ENCODE measurements at regions not wholly inside any gene's neighbourhood (a gene's known extent, or its start where the extent isn't known, plus 50 kb on each side); places are given as distances from the start of the nearest gene placed in this dataset.

DNA sequence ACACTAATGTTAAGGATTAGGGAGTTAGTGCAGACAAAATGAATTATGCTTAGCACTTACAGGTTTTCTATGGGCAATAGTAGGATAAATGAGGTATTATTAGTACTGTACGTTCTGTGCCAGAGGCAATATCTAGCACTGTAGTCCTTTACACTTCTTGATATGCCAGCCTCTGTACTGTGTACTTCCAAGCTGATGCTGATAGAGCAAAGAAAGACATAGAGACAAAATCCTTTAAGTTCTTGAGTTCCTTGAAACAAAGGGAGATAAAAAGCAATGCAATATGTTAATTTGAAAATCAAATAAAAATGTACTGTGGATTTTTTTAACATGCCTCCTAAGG is 1234.0 kb upstream of the NXPH2 start:
- POLR2A ChIA-PET: no interaction called here
- no peaks in the 10 kb centered on the region for H3K4me1 ChIP-seq
- intact Hi-C loops (cut with micrococcal nuclease; ENCODE audit: unreplicated experiment): no loop called here
- no peak overlapping the region for H3K4me3 Mint-ChIP-seq (ENCODE audit: unreplicated experiment)
- DNase-seq: no peak
- H3K4me1 Mint-ChIP-seq (ENCODE audit: low read depth, unreplicated experiment): no peaks in the 10 kb centered on the region
- no peaks in the 10 kb centered on the region for H3K9me3 Mint-ChIP-seq (ENCODE audit: unreplicated experiment)
- no peak overlapping the region for H3K27ac Mint-ChIP-seq (ENCODE audit: unreplicated experiment)
- H3K36me3 ChIP-seq (ENCODE audit: control insufficient read depth, insufficient read depth, low read length): no peaks in the 10 kb centered on the region
- no peak overlapping the region for H3K4me3 ChIP-seq (ENCODE audit: low read depth, low read length)
- TF ChIP-seq CTCF (IDR thresholded peaks at IDR 0.05; ENCODE audit: insufficient read depth in 1 of 2, low read depth in 1 of 2, low read length in 1 of 2, severe bottlenecking in 1 of 2, unreplicated experiment in 1 of 2): no peak
- no peaks in the 10 kb centered on the region for H3K9me3 ChIP-seq
- no peaks in the 10 kb centered on the region for H3K36me3 Mint-ChIP-seq (ENCODE audit: insufficient read depth, unreplicated experiment)
- H3K27me3 Mint-ChIP-seq (ENCODE audit: insufficient read depth, unreplicated experiment): peaks cover 2% of the 10 kb centered on the region
- H3K27me3 ChIP-seq (replicated peaks; ENCODE audit: control insufficient read depth, insufficient read depth, low read length): no peaks in the 10 kb centered on the region
- BruUV-seq (replicated peaks): no TSS peak
- CTCF ChIA-PET: no interaction called here

DNA sequence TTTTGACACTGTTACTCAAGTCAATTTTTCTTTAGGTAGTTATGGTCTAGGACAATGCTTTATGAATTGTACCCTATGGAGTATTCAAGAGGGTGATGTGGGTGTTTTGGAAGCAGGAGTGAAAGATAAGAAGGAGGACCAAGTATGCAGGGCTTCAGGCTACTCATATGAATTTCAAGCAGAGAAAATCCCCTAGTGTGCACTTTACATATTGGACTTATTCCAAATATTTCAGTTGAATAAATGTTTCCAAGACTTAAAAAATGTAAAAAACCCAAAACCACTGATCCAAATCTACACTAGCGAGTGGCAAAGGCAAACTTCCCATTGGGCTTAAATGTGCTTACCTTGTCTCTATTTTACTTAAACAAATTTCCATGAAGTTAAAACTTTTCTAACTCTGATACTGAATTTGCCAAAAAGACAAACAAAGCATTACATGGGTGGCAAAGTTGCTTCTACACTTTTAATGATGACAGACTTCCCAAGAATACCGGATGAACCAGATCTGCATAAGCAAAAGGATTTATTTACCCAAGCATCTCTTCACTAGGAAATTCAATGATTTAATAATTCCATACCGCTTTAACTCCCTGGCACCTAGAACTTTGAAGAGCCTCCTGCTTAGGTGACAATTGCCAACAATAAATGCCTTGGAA is 1233.5 kb upstream of the NXPH2 start:
- Histone ChIP-seq H3K4me1 (no peaks in the 10 kb centered on the region), H3K36me3 (ENCODE audit: control insufficient read depth, insufficient read depth, low read length) (no peaks in the 10 kb centered on the region), H3K4me3 (ENCODE audit: low read depth, low read length) (no peak overlapping the region), H3K9me3 (no peaks in the 10 kb centered on the region), H3K27me3 (replicated peaks; ENCODE audit: control insufficient read depth, insufficient read depth, low read length) (no peaks in the 10 kb centered on the region)
- intact Hi-C loops (cut with micrococcal nuclease; ENCODE audit: unreplicated experiment): no loop called here
- no peak for DNase-seq
- Mint-ChIP-seq H3K4me3 (ENCODE audit: unreplicated experiment) (no peak overlapping the region), H3K4me1 (ENCODE audit: low read depth, unreplicated experiment) (no peaks in the 10 kb centered on the region), H3K9me3 (ENCODE audit: unreplicated experiment) (no peaks in the 10 kb centered on the region), H3K36me3 (ENCODE audit: insufficient read depth, unreplicated experiment) (no peaks in the 10 kb centered on the region), H3K27me3 (ENCODE audit: insufficient read depth, unreplicated experiment) (peaks cover 2% of the 10 kb centered on the region), H3K27ac (ENCODE audit: unreplicated experiment) (no peak overlapping the region)
- POLR2A ChIA-PET: no interaction called here
- TF ChIP-seq CTCF (IDR thresholded peaks at IDR 0.05; ENCODE audit: insufficient read depth in 1 of 2, low read depth in 1 of 2, low read length in 1 of 2, severe bottlenecking in 1 of 2, unreplicated experiment in 1 of 2): no peak
- no TSS peak for BruUV-seq (replicated peaks)
- CTCF ChIA-PET: no interaction called here

- TF ChIP-seq CTCF (IDR thresholded peaks at IDR 0.05; ENCODE audit: insufficient read depth in 1 of 2, low read depth in 1 of 2, low read length in 1 of 2, severe bottlenecking in 1 of 2, unreplicated experiment in 1 of 2): no peak
- H3K36me3 ChIP-seq (ENCODE audit: control insufficient read depth, insufficient read depth, low read length): no peaks in the 10 kb centered on the region
- H3K27me3 Mint-ChIP-seq (ENCODE audit: insufficient read depth, unreplicated experiment): no peaks in the 10 kb centered on the region
- H3K4me1 Mint-ChIP-seq (ENCODE audit: low read depth, unreplicated experiment): no peaks in the 10 kb centered on the region
- POLR2A ChIA-PET: no interaction called here
- H3K36me3 Mint-ChIP-seq (ENCODE audit: insufficient read depth, unreplicated experiment): no peaks in the 10 kb centered on the region
- intact Hi-C loops (cut with micrococcal nuclease; ENCODE audit: unreplicated experiment): no loop called here
- no peak overlapping the region for H3K27ac Mint-ChIP-seq (ENCODE audit: unreplicated experiment)
- H3K27me3 ChIP-seq (replicated peaks; ENCODE audit: control insufficient read depth, insufficient read depth, low read length): no peaks in the 10 kb centered on the region
- no peaks in the 10 kb centered on the region for H3K9me3 Mint-ChIP-seq (ENCODE audit: unreplicated experiment)
- no peak overlapping the region for H3K4me3 ChIP-seq (ENCODE audit: low read depth, low read length)
- no peaks in the 10 kb centered on the region for H3K4me1 ChIP-seq
- BruUV-seq (replicated peaks): no TSS peak
- no peaks in the 10 kb centered on the region for H3K9me3 ChIP-seq
- no peak overlapping the region for H3K4me3 Mint-ChIP-seq (ENCODE audit: unreplicated experiment)
- CTCF ChIA-PET: no interaction called here
- DNase-seq: no peak
Measured at GRCh38 chr2:140011287-140011686, 1231.1 kb upstream of the NXPH2 start.

Measured in Caco-2 (cell line).